Renal cortical epithelial cell (primary cell): ENCODE measurements at regions not wholly inside any gene's neighbourhood (a gene's known extent, or its start where the extent isn't known, plus 50 kb on each side); places are given as distances from the start of the nearest gene placed in this dataset.
"Not testable (repeated sequence)": the region's sequence is repeated elsewhere in the genome, so short reads cannot be mapped to it uniquely, and the experiment has no call there.

Source experiments
- DNase-seq: peaks from one replicate; pipeline ENCODE4 v3.0.0-alpha.2; 2011; ENCODE audit warnings: low read depth

GRCh38 chr2:139574371-139574770 lies 794.2 kb upstream of the NXPH2 start:
- no peak for DNase-seq

- DNase-seq: no peak
Observed at GRCh38 chr2:139556789-139557188, 776.6 kb upstream of the NXPH2 start.

- DNase-seq: no peak
Observed at GRCh38 chr2:139550873-139551272, 770.7 kb upstream of the NXPH2 start.

- no peak for DNase-seq
Observed at GRCh38 chr2:139550341-139550740, 770.2 kb upstream of the NXPH2 start.

GRCh38 chr2:139544186-139544851 lies 764.1 kb upstream of the NXPH2 start:
- DNase-seq: no peak

GRCh38 chr2:139538332-139539020 lies 758.3 kb upstream of the NXPH2 start:
- not testable (repeated sequence) for DNase-seq

GRCh38 chr2:139529080-139529479 lies 748.9 kb upstream of the NXPH2 start:
- peak; percentile 71 for DNase-seq

GRCh38 chr2:139526781-139527180 lies 746.6 kb upstream of the NXPH2 start:
- no peak for DNase-seq

- DNase-seq: no peak
Observed at GRCh38 chr2:139518321-139518720, 738.1 kb upstream of the NXPH2 start.

- DNase-seq: no peak
Observed at GRCh38 chr2:139514951-139515350, 734.8 kb upstream of the NXPH2 start.

- no peak for DNase-seq
Observed at GRCh38 chr2:139495851-139496250, 715.7 kb upstream of the NXPH2 start.

- no peak for DNase-seq
Observed at GRCh38 chr2:139492131-139492680, 712.0 kb upstream of the NXPH2 start.

GRCh38 chr2:139480161-139480650 lies 700.0 kb upstream of the NXPH2 start:
- no peak for DNase-seq

GRCh38 chr2:139478165-139478914 lies 698.1 kb upstream of the NXPH2 start:
- DNase-seq: no peak

- no peak for DNase-seq
Observed at GRCh38 chr2:139477618-139478017, 697.4 kb upstream of the NXPH2 start.

- DNase-seq: no peak
Observed at GRCh38 chr2:139469985-139470384, 689.8 kb upstream of the NXPH2 start.

GRCh38 chr2:139465789-139466188 lies 685.6 kb upstream of the NXPH2 start:
- DNase-seq: no peak

- DNase-seq: no peak
Observed at GRCh38 chr2:139457873-139458272, 677.7 kb upstream of the NXPH2 start.

- DNase-seq: no peak
Observed at GRCh38 chr2:139454251-139454650, 674.1 kb upstream of the NXPH2 start.

GRCh38 chr2:139439100-139439499 lies 658.9 kb upstream of the NXPH2 start:
- DNase-seq: no peak

GRCh38 chr2:139438478-139438877 lies 658.3 kb upstream of the NXPH2 start:
- DNase-seq: no peak

GRCh38 chr2:139427164-139427563 lies 647.0 kb upstream of the NXPH2 start:
- no peak for DNase-seq
